Left renal cortex interstitium (tissue), 4 donors: ENCODE measurements at regions not wholly inside any gene's neighbourhood (a gene's known extent, or its start where the extent isn't known, plus 50 kb on each side); places are given as distances from the start of the nearest gene placed in this dataset.
"Not testable (repeated sequence)": the region's sequence is repeated elsewhere in the genome, so short reads cannot be mapped to it uniquely, and the experiment has no call there.

Experiments used
- DNase-seq, 4 donors: peaks; one replicate each; pipeline ENCODE4 v3.0.0-alpha.2; 2013; ENCODE audit warnings: low read depth in 4 of 4, low spot score in 2 of 4, missing footprints in 1 of 4

- peak in 1 of 4 donors; percentile 6 for DNase-seq
These were observed 175.8 kb upstream of the MME start for GRCh38 chr3:154904328-154904727.

- not testable (repeated sequence) for DNase-seq
These were observed 177.6 kb upstream of the MME start for GRCh38 chr3:154902495-154902894.

- no peak for DNase-seq
These were observed 178.8 kb upstream of the MME start for GRCh38 chr3:154901278-154901677.

GRCh38 chr3:154900816-154901215, 179.3 kb upstream of the MME start:
- DNase-seq: no peak

GRCh38 chr3:154898916-154899315, 181.2 kb upstream of the MME start:
- no peak for DNase-seq

DNA sequence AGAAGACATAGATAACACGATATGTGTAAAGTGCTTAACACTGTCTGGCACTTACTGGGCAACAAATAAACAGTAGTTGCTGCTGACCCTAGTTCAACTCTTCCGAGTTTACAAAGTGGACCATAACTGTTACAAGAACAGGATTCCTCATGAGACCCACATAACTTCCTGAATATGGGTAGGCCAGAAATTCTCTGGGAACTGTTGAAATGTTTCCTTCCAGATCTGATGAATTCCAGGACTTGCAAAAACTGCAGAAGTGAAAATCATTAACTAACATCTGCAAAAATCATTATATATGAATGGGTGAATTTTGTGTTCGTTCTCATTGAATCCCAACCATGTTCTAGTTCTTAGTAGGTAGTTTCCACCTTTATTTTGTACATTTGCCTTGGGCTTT, 181.7 kb upstream of the MME start:
- no peak for DNase-seq

GRCh38 chr3:154893813-154894212, 186.3 kb upstream of the MME start:
- DNase-seq: no peak

- no peak for DNase-seq
These were observed 190.9 kb upstream of the MME start for GRCh38 chr3:154889227-154889634.

DNA sequence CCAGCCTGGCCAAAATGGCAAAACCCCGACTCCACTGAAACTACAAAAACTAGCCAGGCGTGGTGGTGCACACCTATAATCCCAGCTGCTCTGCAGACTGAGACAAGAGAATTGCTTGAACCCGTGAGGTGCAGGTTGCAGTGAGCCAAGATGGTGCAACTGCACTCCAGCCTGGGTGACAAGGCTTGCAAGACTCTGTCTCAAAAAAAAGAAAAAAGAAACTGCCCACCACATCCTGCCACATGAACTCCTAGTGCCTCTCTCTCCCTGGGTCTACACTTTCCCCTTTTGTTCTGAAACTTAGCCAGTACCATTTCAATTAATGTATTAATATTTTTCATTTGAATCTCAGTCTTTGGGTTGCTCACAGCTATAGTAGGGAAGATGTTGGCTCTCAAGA, 192.2 kb upstream of the MME start:
- DNase-seq: no peak

GRCh38 chr3:154886437-154886836, 193.7 kb upstream of the MME start:
- no peak for DNase-seq

GRCh38 chr3:154885418-154885817, 194.7 kb upstream of the MME start:
- DNase-seq: no peak

DNA sequence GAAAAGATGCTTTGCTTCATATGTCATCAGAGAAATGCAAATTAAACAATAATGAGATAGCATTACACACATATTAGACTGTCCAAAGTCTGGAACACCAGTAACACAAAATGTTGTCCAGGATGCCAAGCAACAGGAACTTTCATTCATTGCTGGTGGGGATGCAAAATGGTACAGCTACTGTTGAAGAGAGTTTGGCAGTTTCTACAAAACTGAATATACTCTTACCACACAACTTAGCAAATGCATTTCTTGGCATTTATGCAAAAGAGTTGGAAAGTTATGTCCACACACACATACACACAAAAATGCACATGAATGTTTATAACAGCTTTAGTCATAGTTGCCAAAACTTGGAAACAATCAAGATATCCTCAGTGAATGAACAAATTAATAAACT, 195.2 kb upstream of the MME start:
- no peak for DNase-seq

DNA sequence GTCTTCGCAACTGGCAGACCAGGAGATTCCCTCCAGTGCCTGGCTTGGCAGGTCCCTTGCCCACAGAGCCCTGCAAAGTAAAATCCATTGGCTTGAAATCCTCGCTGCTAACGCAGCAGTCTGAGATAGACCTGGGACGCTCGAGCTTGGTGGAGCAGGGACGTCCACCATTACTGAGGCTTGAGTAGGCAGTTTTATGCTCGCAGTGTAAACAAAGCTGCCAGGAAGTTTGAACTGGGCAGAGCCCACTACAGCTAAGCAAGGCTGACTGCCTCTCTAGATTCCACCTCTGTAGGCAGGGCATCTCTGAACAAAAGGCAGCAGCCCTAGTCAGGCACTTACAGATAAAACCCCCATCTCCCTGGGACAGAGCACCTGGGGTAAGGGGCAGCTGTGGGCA, 205.0 kb upstream of the MME start:
- no peak for DNase-seq

DNA sequence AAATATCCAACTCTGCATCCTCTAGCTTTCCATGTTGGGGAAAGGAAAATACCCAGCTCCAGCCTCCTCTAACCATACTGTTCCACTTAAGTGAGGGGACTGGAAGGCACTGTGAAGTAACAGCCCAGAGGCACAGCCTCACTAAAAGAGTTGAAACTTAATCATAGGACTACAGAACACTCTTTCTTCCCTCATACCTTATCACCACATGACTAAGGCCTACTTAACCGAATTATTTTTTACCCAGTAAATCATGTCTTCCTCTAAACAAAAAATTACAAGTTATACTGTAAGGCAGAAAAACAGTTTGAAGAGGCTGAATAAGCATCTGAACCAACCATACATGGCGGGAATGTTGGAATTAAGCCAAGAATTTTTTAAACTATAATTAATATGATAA, 207.4 kb upstream of the MME start:
- DNase-seq: no peak

DNA sequence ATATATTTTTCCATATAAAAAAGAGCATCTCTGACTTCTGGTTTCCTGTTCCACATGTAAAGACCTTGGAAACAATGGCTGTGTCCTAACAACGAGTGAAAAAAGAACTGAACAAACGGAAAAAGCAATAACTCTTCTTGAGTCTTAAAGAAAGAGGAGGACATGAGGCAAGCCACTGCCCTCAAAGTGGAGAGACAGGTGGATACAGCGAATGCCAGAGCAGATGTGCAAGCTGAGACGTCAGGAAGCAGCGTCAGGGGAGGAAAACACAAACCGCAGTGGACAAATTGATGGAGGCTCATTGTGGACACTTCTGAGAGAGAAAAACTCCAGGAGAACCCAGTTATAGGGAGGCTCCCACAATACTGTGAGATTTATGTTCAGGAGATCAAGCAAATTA, 208.0 kb upstream of the MME start:
- DNase-seq: peak; percentile 15 to 28 (median 21)

DNA sequence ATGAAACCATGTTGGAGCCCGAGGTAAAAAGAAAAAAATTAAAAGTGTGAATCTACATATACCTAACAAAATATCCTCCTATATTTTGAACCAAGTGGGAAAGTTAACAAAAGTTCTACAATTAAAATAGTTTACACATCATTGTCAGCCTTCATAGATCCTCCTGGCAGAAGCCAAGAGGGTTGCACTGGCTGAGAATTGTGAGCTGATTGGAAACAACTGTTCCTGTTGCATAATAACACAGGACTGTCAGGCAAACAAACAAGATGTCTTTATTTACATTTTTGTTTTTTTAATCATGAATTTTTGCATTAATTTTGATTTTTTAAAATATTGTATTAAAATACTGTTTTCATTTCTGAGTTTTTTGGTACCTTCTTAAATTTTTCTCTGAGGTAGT, 215.2 kb upstream of the MME start:
- no peak for DNase-seq

GRCh38 chr3:154862265-154862664, 217.9 kb upstream of the MME start:
- no peak for DNase-seq

GRCh38 chr3:154852998-154853397, 227.1 kb upstream of the MME start:
- not testable (repeated sequence) for DNase-seq

GRCh38 chr3:154852515-154852914, 227.6 kb upstream of the MME start:
- DNase-seq: no peak

GRCh38 chr3:154851644-154852043, 228.5 kb upstream of the MME start:
- no peak for DNase-seq

GRCh38 chr3:154850921-154851320, 229.2 kb upstream of the MME start:
- DNase-seq: no peak

- DNase-seq: no peak
These were observed 230.7 kb upstream of the MME start for GRCh38 chr3:154849408-154849807.

DNA sequence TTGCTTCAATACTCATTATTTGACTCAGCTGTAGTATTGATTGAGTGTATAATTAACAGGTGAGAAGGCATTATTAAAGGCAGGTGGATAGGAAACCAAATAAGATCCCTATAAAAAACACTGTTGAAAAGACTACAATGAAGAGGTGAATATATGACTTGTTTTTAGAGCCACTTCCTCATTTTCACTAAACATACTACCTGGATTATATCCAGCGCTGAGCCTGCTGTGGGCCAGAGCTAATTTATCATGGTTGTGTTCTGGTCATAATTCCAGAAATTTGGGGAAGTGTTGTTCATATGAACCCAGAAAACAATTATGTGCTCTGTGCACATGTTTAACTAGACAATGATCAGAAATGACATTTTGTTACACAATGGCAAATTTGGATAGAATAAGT, 235.3 kb upstream of the MME start:
- DNase-seq: no peak

GRCh38 chr3:154843647-154844046, 236.5 kb upstream of the MME start:
- no peak for DNase-seq
